ENCODE measurements at regions not wholly inside any gene's neighbourhood (a gene's known extent, or its start where the extent isn't known, plus 50 kb on each side); places are given as distances from the start of the nearest gene placed in this dataset.

- Histone ChIP-seq H3K4me3 (no peak overlapping the region), H3K27me3 (replicated peaks) (no peaks in the 10 kb centered on the region), H3K4me1 (replicated peaks) (peaks cover 21% of the 10 kb centered on the region), H3K9me3 (replicated peaks) (no peaks in the 10 kb centered on the region), H3K36me3 (peaks cover 23% of the 10 kb centered on the region), H3K27ac (no peak overlapping the region)
- DNase-seq (ENCODE audit: low read depth in 1 of 2, low spot score in 2 of 2), result no peak
Observed at GRCh38 chr1:198878566-198878965, 239.7 kb downstream of the PTPRC start.

DNA sequence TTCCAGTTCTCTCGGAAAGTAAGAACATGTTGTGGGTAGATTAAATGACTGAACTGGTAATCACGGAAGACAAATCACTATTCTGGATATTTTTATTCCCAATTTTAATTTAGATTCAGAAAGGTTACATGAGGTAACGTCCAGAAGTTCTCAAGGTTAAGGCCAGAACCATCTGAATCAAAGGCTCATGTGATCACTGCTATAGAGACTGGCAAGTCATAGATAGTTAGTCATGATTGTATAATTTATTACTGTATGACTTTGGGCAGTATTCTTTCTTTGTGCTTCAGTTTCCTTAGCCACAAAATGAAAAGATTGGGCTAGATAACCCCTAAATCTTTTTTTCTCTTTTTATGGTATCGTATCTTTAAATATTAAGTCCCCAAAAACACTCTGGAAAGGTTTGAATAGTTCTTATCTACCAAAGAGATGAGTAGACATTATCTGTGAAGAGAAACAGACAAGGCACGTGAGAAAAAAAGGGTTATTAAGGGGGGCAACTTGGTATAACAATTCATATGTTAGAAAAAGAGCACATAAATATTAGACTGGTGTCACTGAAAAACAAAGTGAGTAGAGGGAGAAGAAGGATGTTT, 241.0 kb downstream of the PTPRC start:
- peak overlapping the region; percentile 94 for H3K27ac ChIP-seq
- no peak overlapping the region for H3K4me3 ChIP-seq
- peaks cover 23% of the 10 kb centered on the region for H3K36me3 ChIP-seq
- no peak for DNase-seq (ENCODE audit: low read depth in 1 of 2, low spot score in 2 of 2)
- no peaks in the 10 kb centered on the region for H3K27me3 ChIP-seq (replicated peaks)
- H3K9me3 ChIP-seq (replicated peaks), result no peaks in the 10 kb centered on the region
- H3K4me1 ChIP-seq (replicated peaks), result peaks cover 21% of the 10 kb centered on the region

- H3K27ac ChIP-seq, result peak overlapping the region; percentile 94
- DNase-seq (ENCODE audit: low read depth in 1 of 2, low spot score in 2 of 2), result peak; percentile 66 to 74
Observed at GRCh38 chr1:198880397-198880796, 241.6 kb downstream of the PTPRC start.

DNA sequence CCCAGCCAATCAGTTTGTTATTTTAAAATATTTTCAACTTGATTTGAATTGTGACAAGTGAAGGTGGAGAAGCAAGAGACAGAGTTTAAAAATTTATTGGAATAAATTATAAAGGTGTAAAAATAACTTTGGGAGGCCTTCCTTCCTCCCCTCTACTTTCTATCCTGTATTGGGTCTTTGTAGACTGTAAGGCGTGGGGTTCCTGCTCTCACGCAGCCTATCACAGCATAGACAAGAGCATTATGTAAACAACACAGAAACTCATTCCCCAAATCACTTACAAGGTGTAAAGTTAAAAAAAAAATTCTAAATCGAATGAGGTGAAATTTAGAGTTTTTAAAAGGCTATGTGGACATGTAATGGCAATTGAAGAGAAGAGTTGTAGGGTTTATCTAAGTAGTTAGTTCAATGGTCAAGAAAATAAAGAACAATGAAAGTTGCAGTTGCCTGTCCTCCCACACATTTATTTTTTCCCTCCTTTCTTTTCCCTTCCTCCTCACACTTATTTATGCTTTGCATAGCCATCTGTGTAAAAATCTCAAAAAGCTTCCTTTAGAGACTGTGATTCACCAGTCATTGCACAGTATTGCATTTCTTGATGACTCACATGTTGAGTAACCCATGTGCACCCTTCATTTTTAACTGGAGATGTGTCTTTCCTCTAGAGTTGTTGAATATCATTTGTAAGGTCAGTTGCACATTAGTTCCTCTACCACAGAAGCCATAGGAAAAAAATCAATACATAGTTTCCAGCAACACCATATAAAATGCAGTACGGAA, 242.2 kb downstream of the PTPRC start:
- DNase-seq (ENCODE audit: low read depth in 1 of 2, low spot score in 2 of 2), result peak in 1 of 2 experiments; percentile 84
- Histone ChIP-seq H3K4me1 (replicated peaks) (peaks cover 21% of the 10 kb centered on the region), H3K9me3 (replicated peaks) (no peaks in the 10 kb centered on the region), H3K27me3 (replicated peaks) (no peaks in the 10 kb centered on the region), H3K4me3 (no peak overlapping the region), H3K36me3 (peaks cover 23% of the 10 kb centered on the region), H3K27ac (peak overlapping the region; percentile 94)

More at GRCh38 chr1:198880397-198880796, 241.6 kb downstream of the PTPRC start:
- H3K9me3 ChIP-seq (replicated peaks), result no peaks in the 10 kb centered on the region
- peaks cover 23% of the 10 kb centered on the region for H3K36me3 ChIP-seq
- no peaks in the 10 kb centered on the region for H3K27me3 ChIP-seq (replicated peaks)
- peaks cover 21% of the 10 kb centered on the region for H3K4me1 ChIP-seq (replicated peaks)
- H3K4me3 ChIP-seq, result no peak overlapping the region

DNA sequence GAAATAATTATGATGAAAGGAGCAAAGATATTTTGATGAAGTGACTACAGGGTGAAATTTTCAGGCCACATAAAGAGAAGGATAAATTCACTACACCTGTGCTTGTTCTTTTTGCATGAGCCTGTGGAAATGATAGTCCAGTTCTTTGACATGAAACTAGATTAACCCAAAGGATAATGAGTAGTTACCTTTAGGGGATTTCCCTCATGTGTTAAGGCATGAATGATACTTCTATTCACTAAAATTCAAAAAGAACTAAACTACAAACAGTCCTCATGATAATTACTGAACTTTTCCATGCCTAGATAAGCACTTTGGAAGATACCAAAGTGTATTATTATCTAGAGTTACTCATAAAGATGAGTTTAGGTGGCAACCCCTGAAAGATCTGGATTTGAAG, 244.3 kb downstream of the PTPRC start:
- H3K4me3 ChIP-seq, result no peak overlapping the region
- no peak overlapping the region for H3K27ac ChIP-seq
- no peaks in the 10 kb centered on the region for H3K9me3 ChIP-seq (replicated peaks)
- peaks cover 21% of the 10 kb centered on the region for H3K4me1 ChIP-seq (replicated peaks)
- peaks cover 15% of the 10 kb centered on the region for H3K36me3 ChIP-seq
- no peak for DNase-seq (ENCODE audit: low read depth in 1 of 2, low spot score in 2 of 2)
- no peaks in the 10 kb centered on the region for H3K27me3 ChIP-seq (replicated peaks)

DNA sequence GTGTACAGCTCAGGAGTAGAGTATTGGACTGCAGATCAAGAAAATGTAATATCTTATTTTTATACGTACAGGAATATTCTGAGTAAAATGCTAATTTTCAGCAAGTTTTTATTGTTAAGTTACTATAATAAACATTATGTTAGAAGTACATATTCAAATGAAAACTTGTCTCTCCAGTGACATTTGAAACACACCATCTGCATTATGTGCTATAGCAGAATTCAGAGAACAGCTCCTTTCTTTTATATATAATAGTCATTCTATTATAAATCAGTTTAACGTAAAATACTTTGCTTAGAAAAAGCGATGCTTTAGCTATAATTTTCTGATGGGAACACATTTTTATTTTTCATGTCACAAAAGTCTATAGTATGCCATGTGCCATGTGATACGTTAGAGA, 249.0 kb downstream of the PTPRC start:
- no peaks in the 10 kb centered on the region for H3K27me3 ChIP-seq (replicated peaks)
- H3K4me3 ChIP-seq, result no peak overlapping the region
- no peak overlapping the region for H3K27ac ChIP-seq
- peaks cover 33% of the 10 kb centered on the region for H3K4me1 ChIP-seq (replicated peaks)
- no peaks in the 10 kb centered on the region for H3K9me3 ChIP-seq (replicated peaks)
- no peak for DNase-seq (ENCODE audit: low read depth in 1 of 2, low spot score in 2 of 2)
- peaks cover 17% of the 10 kb centered on the region for H3K36me3 ChIP-seq

- Histone ChIP-seq H3K9me3 (replicated peaks) (no peaks in the 10 kb centered on the region), H3K27ac (no peak overlapping the region), H3K4me3 (no peak overlapping the region), H3K4me1 (replicated peaks) (peaks cover 39% of the 10 kb centered on the region), H3K27me3 (replicated peaks) (no peaks in the 10 kb centered on the region), H3K36me3 (peaks cover 17% of the 10 kb centered on the region)
- DNase-seq (ENCODE audit: low read depth in 1 of 2, low spot score in 2 of 2), result no peak
Observed at GRCh38 chr1:198888379-198888943, 249.6 kb downstream of the PTPRC start.

DNA sequence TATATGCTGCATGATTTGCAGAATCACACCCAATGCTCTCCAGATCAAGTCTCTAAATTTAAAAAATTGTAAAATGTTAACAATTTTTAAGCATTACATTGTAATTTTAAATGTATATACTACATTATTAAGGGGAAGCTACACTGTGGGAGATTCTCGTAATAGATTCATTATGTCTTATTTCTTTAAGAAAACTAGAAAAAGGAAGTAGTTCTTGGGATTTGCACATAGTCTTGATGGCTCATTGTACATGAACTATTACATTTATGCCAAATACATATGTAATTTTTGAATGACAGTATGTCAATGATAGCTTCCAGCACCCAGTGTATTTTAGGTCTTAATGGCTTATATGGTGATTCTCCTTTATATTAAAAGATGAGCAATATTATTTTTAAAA, 250.3 kb downstream of the PTPRC start:
- Histone ChIP-seq H3K27ac (no peak overlapping the region), H3K36me3 (peaks cover 17% of the 10 kb centered on the region), H3K4me1 (replicated peaks) (peaks cover 46% of the 10 kb centered on the region), H3K27me3 (replicated peaks) (no peaks in the 10 kb centered on the region), H3K4me3 (no peak overlapping the region), H3K9me3 (replicated peaks) (no peaks in the 10 kb centered on the region)
- no peak for DNase-seq (ENCODE audit: low read depth in 1 of 2, low spot score in 2 of 2)

- Histone ChIP-seq H3K27ac (no peak overlapping the region), H3K27me3 (replicated peaks) (no peaks in the 10 kb centered on the region), H3K9me3 (replicated peaks) (no peaks in the 10 kb centered on the region)
Observed at GRCh38 chr1:198889749-198890148, 250.9 kb downstream of the PTPRC start.

GRCh38 chr1:198890214-198890930, 251.5 kb downstream of the PTPRC start:
- DNase-seq (ENCODE audit: low read depth in 1 of 2, low spot score in 2 of 2), result peak in 1 of 2 experiments; percentile 47
- Histone ChIP-seq H3K9me3 (replicated peaks) (no peaks in the 10 kb centered on the region), H3K36me3 (peaks cover 17% of the 10 kb centered on the region), H3K27ac (peak overlapping the region; percentile 23), H3K4me3 (no peak overlapping the region), H3K27me3 (replicated peaks) (no peaks in the 10 kb centered on the region), H3K4me1 (replicated peaks) (peaks cover 50% of the 10 kb centered on the region)

More at GRCh38 chr1:198889749-198890148, 250.9 kb downstream of the PTPRC start:
- H3K4me3 ChIP-seq, result no peak overlapping the region
- DNase-seq (ENCODE audit: low read depth in 1 of 2, low spot score in 2 of 2), result no peak
- peaks cover 50% of the 10 kb centered on the region for H3K4me1 ChIP-seq (replicated peaks)
- H3K36me3 ChIP-seq, result peaks cover 17% of the 10 kb centered on the region

DNA sequence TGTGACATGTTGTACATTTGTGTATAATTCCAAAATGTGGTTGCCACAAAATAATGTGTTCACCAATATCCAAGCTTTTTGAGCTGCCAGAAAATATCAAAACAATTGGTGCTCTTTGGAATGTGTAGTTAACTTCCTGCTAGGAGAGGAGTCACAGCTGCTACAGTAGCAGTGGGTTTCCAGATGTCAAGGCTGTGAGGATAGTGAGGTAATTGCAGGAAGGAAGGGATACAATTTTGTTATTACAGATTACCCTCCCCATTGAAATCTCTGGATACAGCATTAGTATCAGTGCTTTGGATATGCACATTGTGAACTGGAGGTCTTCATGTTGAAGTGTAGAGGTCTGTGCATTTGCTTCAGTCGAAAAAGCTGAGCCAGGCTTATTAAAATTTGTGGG, 253.2 kb downstream of the PTPRC start:
- Histone ChIP-seq H3K4me1 (replicated peaks) (peaks cover 50% of the 10 kb centered on the region), H3K27me3 (replicated peaks) (no peaks in the 10 kb centered on the region), H3K36me3 (peaks cover 29% of the 10 kb centered on the region), H3K9me3 (replicated peaks) (no peaks in the 10 kb centered on the region), H3K4me3 (no peak overlapping the region), H3K27ac (peak overlapping the region; percentile 64)
- peak; percentile 50 to 51 for DNase-seq (ENCODE audit: low read depth in 1 of 2, low spot score in 2 of 2)

DNA sequence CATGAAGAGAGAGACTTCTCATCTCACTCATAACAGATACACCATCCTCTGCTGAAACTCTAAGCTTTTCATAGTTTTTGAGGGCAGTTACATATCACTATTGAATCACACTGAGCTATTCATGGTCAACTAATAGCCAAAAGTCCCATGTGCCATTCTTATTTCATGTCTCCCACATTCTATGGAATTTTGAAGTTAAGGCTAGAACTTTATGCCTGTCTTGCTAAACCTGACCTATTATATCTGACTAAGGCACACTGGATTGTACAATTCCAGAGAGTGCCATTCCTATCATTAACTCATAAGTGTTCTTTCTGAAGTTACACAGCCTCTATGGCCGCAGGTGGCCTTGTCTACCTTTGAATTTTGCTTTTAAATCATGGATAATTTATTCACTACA, 254.3 kb downstream of the PTPRC start:
- Histone ChIP-seq H3K9me3 (replicated peaks) (no peaks in the 10 kb centered on the region), H3K27ac (peak overlapping the region; percentile 64), H3K36me3 (peaks cover 37% of the 10 kb centered on the region), H3K4me3 (no peak overlapping the region), H3K4me1 (replicated peaks) (peaks cover 50% of the 10 kb centered on the region), H3K27me3 (replicated peaks) (no peaks in the 10 kb centered on the region)
- DNase-seq (ENCODE audit: low read depth in 1 of 2, low spot score in 2 of 2), result no peak

DNA sequence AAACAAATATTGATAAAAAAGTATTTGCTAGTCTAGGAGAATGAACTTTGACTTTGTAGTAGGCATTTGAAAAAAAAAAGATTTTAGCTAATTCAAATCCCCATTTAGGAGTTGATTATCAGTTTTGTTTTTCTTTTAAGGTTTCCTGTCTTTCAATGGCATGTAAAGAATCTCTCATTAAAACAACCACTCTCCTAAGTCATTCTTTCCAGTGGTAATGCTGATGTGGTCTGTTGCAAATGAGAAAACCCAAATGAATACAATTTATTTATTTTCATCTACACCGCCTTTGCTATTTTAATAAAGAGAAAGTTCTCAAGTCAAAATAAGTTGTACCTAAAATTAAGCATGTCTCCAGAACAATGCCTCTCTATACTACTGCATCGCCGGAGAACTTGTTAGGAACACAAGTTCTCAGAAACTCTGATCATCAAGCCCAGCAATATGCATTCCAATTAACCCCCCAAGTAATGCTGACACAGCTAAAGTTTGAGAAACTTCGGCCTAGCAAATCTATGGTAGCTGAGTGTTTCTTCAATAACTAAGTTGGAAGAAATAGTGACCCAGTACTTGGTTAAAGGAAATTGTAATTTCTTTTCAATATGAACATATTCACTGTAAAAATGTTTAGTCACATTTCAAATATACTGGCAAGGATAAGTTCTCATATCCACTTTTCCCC, 255.1 kb downstream of the PTPRC start:
- Histone ChIP-seq H3K36me3 (peaks cover 39% of the 10 kb centered on the region), H3K9me3 (replicated peaks) (no peaks in the 10 kb centered on the region), H3K27me3 (replicated peaks) (no peaks in the 10 kb centered on the region), H3K27ac (peak overlapping the region; percentile 64), H3K4me1 (replicated peaks) (peaks cover 44% of the 10 kb centered on the region), H3K4me3 (no peak overlapping the region)
- peak in 1 of 2 experiments; percentile 70 for DNase-seq (ENCODE audit: low read depth in 1 of 2, low spot score in 2 of 2)
